Mesenchymal stem cell (in vitro differentiated cells and primary cell): ENCODE measurements at regions not wholly inside any gene's neighbourhood (a gene's known extent, or its start where the extent isn't known, plus 50 kb on each side); places are given as distances from the start of the nearest gene placed in this dataset.

Source experiments
- DNase-seq: peaks from one replicate; pipeline ENCODE4 v3.0.0-alpha.2; 2013
- H2AFZ ChIP-seq: one replicate; pipeline ENCODE4 v1.6.1; 2013; ENCODE audit warnings: low read depth, mild to moderate bottlenecking, control low read depth, inconsistent platforms, low read length, moderate library complexity
- H2AK5ac ChIP-seq: 2 replicates; pipeline ENCODE4 v1.6.1; 2013; ENCODE audit warnings: low read length, moderate library complexity, mild to moderate bottlenecking, inconsistent platforms; ENCODE audit not compliant: severe bottlenecking
- H2BK120ac ChIP-seq: one replicate; pipeline ENCODE4 v1.6.1; 2013; ENCODE audit warnings: low read depth, mild to moderate bottlenecking, inconsistent platforms, low read length, moderate library complexity
- H2BK12ac ChIP-seq, 2 experiments: one replicate each; pipeline ENCODE4 v1.6.1; 2013; ENCODE audit warnings: inconsistent platforms in 2 of 2, low read length in 2 of 2, mild to moderate bottlenecking in 2 of 2, moderate library complexity in 2 of 2, control low read depth in 1 of 2
- H2BK15ac ChIP-seq: one replicate; pipeline ENCODE4 v1.6.1; 2013; ENCODE audit warnings: mild to moderate bottlenecking, low read depth, inconsistent platforms; ENCODE audit not compliant: poor library complexity, severe bottlenecking
- H2BK5ac ChIP-seq: 2 replicates; pipeline ENCODE4 v1.6.1; 2013; ENCODE audit warnings: low read depth, mild to moderate bottlenecking, low read length, control low read depth, inconsistent platforms; ENCODE audit not compliant: poor library complexity, severe bottlenecking
- H3K14ac ChIP-seq, 2 experiments: one replicate each; pipeline ENCODE4 v1.6.1; 2013; ENCODE audit warnings: inconsistent platforms in 2 of 2, low read length in 2 of 2, control low read depth in 1 of 2, mild to moderate bottlenecking in 1 of 2, moderate library complexity in 1 of 2
- H3K18ac ChIP-seq, 2 experiments: one replicate each; pipeline ENCODE4 v1.6.1; 2013; ENCODE audit warnings: inconsistent platforms in 2 of 2, low read length in 2 of 2, control low read depth in 1 of 2, low read depth in 1 of 2, mild to moderate bottlenecking in 1 of 2
- H3K23ac ChIP-seq, 2 experiments: one replicate each; pipeline ENCODE4 v1.6.1; 2013; ENCODE audit warnings: inconsistent platforms in 2 of 2, low read length in 2 of 2, mild to moderate bottlenecking in 2 of 2, moderate library complexity in 2 of 2, control low read depth in 1 of 2
- H3K27ac ChIP-seq: 2 replicates; pipeline ENCODE4 v1.5.1; 2013; ENCODE audit warnings: mild to moderate bottlenecking, moderate library complexity, low read length, control low read depth, inconsistent platforms; ENCODE audit not compliant: poor library complexity, severe bottlenecking
- H3K27me3 ChIP-seq, 2 experiments: 2 replicates each; pipeline versions ENCODE4 v1.6.1 to v1.7.0; 2013; ENCODE audit warnings: low read length in 2 of 2, mild to moderate bottlenecking in 2 of 2, moderate library complexity in 2 of 2, control low read depth in 1 of 2, inconsistent platforms in 1 of 2; ENCODE audit not compliant: control insufficient read depth in 1 of 2, insufficient read depth in 1 of 2
- H3K36me3 ChIP-seq, 2 experiments: 2 replicates each; pipeline versions ENCODE4 v1.6.1 to v1.7.0; 2013; ENCODE audit warnings: low read length in 2 of 2, control low read depth in 1 of 2, inconsistent platforms in 1 of 2, low read depth in 1 of 2, mild to moderate bottlenecking in 1 of 2; ENCODE audit not compliant: insufficient read depth in 2 of 2, control insufficient read depth in 1 of 2
- H3K4ac ChIP-seq, 2 experiments: one replicate each; pipeline ENCODE4 v1.6.1; 2013; ENCODE audit warnings: inconsistent platforms in 2 of 2, low read length in 2 of 2, mild to moderate bottlenecking in 2 of 2, moderate library complexity in 2 of 2, control low read depth in 1 of 2, low read depth in 1 of 2
- H3K4me1 ChIP-seq: 2 replicates; pipeline ENCODE4 v1.6.1; 2013; ENCODE audit warnings: low read depth, low read length, control low read depth; ENCODE audit not compliant: control insufficient read depth, insufficient read depth
- H3K4me2 ChIP-seq: 2 replicates; pipeline ENCODE4 v1.6.1; 2013; ENCODE audit warnings: low read length, mild to moderate bottlenecking, inconsistent platforms; ENCODE audit not compliant: poor library complexity, severe bottlenecking
- H3K4me3 ChIP-seq, 2 experiments: 2 replicates each; pipeline versions ENCODE4 v1.5.1 to v1.7.0; 2013; ENCODE audit warnings: low read length in 2 of 2, mild to moderate bottlenecking in 2 of 2, control low read depth in 1 of 2, low read depth in 1 of 2; ENCODE audit not compliant: insufficient read depth in 1 of 2
- H3K79me1 ChIP-seq: replicated peaks from 2 replicates; pipeline ENCODE4 v1.6.1; 2013; ENCODE audit warnings: mild to moderate bottlenecking, control low read depth, low read length, inconsistent platforms; ENCODE audit not compliant: poor library complexity, severe bottlenecking
- H3K9ac ChIP-seq: 2 replicates; pipeline ENCODE4 v1.7.0; 2013; ENCODE audit warnings: mild to moderate bottlenecking, low read length, moderate library complexity
- H3K9me3 ChIP-seq: 2 replicates; pipeline ENCODE4 v1.7.0; 2013; ENCODE audit warnings: mild to moderate bottlenecking, low read length; ENCODE audit not compliant: control insufficient read depth
- H4K8ac ChIP-seq: one replicate; pipeline ENCODE4 v1.6.1; 2013; ENCODE audit warnings: inconsistent platforms, mild to moderate bottlenecking, low read length, moderate library complexity
- H4K91ac ChIP-seq: one replicate; pipeline ENCODE4 v1.6.1; 2013; ENCODE audit warnings: mild to moderate bottlenecking, low read length, inconsistent platforms
- WGBS: methylation state at CpG from one replicate; pipeline ENCODE4 v1.1.7; 2013; ENCODE audit warnings: mixed read lengths; 5-methylcytosine and 5-hydroxymethylcytosine counted together

GRCh38 chr16:5580296-5580695, 482.7 kb upstream of the EEF2KMT start:
- Histone ChIP-seq H3K27me3 (no peaks in the 10 kb centered on the region), H2BK5ac (no peak overlapping the region), H3K14ac (no peak overlapping the region), H4K91ac (no peak overlapping the region), H3K4me2 (no peak overlapping the region), H3K23ac (no peak overlapping the region), H4K8ac (no peak overlapping the region), H3K9me3 (no peaks in the 10 kb centered on the region), H3K27ac (no peak overlapping the region), H3K79me1 (no peaks in the 10 kb centered on the region), H2BK120ac (no peak overlapping the region), H2BK15ac (no peak overlapping the region), H3K4ac (no peak overlapping the region), H3K18ac (no peak overlapping the region), H3K36me3 (no peaks in the 10 kb centered on the region), H3K9ac (no peak overlapping the region), H2BK12ac (no peak overlapping the region), H3K4me1 (no peaks in the 10 kb centered on the region), H3K4me3 (no peak overlapping the region), H2AK5ac (no peak overlapping the region), H2AFZ (no peak overlapping the region)
- DNase-seq: no peak
- 62% methylated on average over 8 of the region's 8 CpGs for WGBS

GRCh38 chr16:5578980-5579379, 481.4 kb upstream of the EEF2KMT start:
- 85% methylated on average over 7 of the region's 7 CpGs for WGBS
- Histone ChIP-seq H2AK5ac (no peak overlapping the region), H3K36me3 (no peaks in the 10 kb centered on the region), H2AFZ (no peak overlapping the region), H3K18ac (no peak overlapping the region), H3K9me3 (no peaks in the 10 kb centered on the region), H3K4me3 (no peak overlapping the region), H3K4ac (no peak overlapping the region), H3K23ac (no peak overlapping the region), H2BK15ac (no peak overlapping the region), H3K9ac (no peak overlapping the region), H3K4me2 (no peak overlapping the region), H2BK5ac (no peak overlapping the region), H3K27ac (no peak overlapping the region), H3K79me1 (no peaks in the 10 kb centered on the region), H2BK12ac (no peak overlapping the region), H3K14ac (no peak overlapping the region), H4K91ac (no peak overlapping the region), H3K4me1 (no peaks in the 10 kb centered on the region), H4K8ac (no peak overlapping the region), H2BK120ac (no peak overlapping the region), H3K27me3 (no peaks in the 10 kb centered on the region)
- DNase-seq: no peak

DNA sequence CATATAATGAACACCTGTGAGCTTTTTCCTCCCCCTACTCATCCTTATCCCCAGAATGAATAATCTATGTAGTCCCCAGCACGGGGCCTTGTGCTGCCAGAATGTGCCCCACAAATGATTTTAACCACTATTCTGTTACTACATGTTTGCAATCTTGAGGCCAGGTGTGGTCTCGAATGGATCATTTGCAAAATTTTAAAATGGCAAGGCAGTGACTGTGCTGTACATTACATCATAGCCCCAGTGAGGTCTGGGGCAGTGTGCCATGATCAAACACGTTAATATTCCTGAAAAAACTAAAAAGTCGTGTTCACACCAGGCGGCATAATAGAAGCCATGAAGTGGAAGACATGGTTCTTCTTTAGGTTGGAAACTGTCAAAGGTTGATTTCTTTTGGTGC, 479.9 kb upstream of the EEF2KMT start:
- no peak overlapping the region for H2BK15ac ChIP-seq
- no peak overlapping the region for H4K91ac ChIP-seq
- H3K23ac ChIP-seq: no peak overlapping the region
- no peak overlapping the region for H3K14ac ChIP-seq
- WGBS: 65% methylated on average over 5 of the region's 5 CpGs
- no peaks in the 10 kb centered on the region for H3K36me3 ChIP-seq
- no peak overlapping the region for H3K27ac ChIP-seq
- no peak overlapping the region for H3K18ac ChIP-seq
- no peak overlapping the region for H2BK12ac ChIP-seq
- no peak overlapping the region for H3K4ac ChIP-seq
- H3K27me3 ChIP-seq: no peaks in the 10 kb centered on the region
- no peak overlapping the region for H2AFZ ChIP-seq
- H3K79me1 ChIP-seq: no peaks in the 10 kb centered on the region
- DNase-seq: no peak
- no peak overlapping the region for H3K9ac ChIP-seq
- H4K8ac ChIP-seq: no peak overlapping the region
- no peaks in the 10 kb centered on the region for H3K9me3 ChIP-seq
- no peak overlapping the region for H2AK5ac ChIP-seq
- no peak overlapping the region for H2BK5ac ChIP-seq
- no peak overlapping the region for H2BK120ac ChIP-seq
- H3K4me1 ChIP-seq: no peaks in the 10 kb centered on the region
- H3K4me2 ChIP-seq: no peak overlapping the region
- no peak overlapping the region for H3K4me3 ChIP-seq

DNA sequence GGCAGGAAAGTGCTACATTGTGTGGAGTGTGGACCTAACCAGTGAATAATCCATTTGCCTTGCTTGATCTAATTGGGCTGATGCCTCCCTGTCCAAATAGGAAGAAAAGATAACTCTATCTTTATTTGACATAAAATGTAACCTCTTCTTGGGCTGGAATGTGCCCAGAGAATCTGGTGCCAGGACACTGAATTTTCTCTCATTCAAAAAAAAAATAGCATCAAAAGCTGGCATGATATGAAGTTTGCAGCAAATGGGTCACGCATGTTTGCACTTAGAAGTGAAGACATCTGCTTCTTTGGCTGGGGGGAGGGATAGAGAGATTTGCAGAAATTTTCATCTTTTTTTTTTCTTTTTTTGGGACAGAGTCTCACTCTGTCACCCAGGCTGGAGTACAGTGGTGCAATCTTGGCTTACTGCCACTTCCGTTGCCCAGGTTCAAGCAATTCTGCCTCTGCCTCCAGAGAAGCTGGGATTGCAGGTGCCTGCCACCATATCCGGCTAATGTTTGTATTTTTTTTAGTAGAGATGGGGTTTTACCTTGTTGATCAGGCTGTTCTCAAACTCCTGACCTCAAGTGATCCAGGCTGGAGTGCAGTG, 478.2 kb upstream of the EEF2KMT start:
- no peak overlapping the region for H3K9ac ChIP-seq
- no peak overlapping the region for H3K27ac ChIP-seq
- H3K18ac ChIP-seq: no peak overlapping the region
- no peak overlapping the region for H3K4me3 ChIP-seq
- no peak overlapping the region for H2AFZ ChIP-seq
- no peak overlapping the region for H4K8ac ChIP-seq
- no peak overlapping the region for H2BK12ac ChIP-seq
- H3K14ac ChIP-seq: no peak overlapping the region
- H3K4ac ChIP-seq: no peak overlapping the region
- H3K79me1 ChIP-seq: no peaks in the 10 kb centered on the region
- no peaks in the 10 kb centered on the region for H3K27me3 ChIP-seq
- no peak overlapping the region for H2BK15ac ChIP-seq
- no peaks in the 10 kb centered on the region for H3K36me3 ChIP-seq
- no peak for DNase-seq
- 77% methylated on average over 3 of the region's 3 CpGs for WGBS
- H3K4me2 ChIP-seq: no peak overlapping the region
- no peak overlapping the region for H3K23ac ChIP-seq
- no peaks in the 10 kb centered on the region for H3K9me3 ChIP-seq
- no peak overlapping the region for H2AK5ac ChIP-seq
- no peak overlapping the region for H4K91ac ChIP-seq
- no peak overlapping the region for H2BK5ac ChIP-seq
- no peak overlapping the region for H2BK120ac ChIP-seq
- H3K4me1 ChIP-seq: no peaks in the 10 kb centered on the region
